ENCODE measurements at regions not wholly inside any gene's neighbourhood (a gene's known extent, or its start where the extent isn't known, plus 50 kb on each side); places are given as distances from the start of the nearest gene placed in this dataset.

DNA sequence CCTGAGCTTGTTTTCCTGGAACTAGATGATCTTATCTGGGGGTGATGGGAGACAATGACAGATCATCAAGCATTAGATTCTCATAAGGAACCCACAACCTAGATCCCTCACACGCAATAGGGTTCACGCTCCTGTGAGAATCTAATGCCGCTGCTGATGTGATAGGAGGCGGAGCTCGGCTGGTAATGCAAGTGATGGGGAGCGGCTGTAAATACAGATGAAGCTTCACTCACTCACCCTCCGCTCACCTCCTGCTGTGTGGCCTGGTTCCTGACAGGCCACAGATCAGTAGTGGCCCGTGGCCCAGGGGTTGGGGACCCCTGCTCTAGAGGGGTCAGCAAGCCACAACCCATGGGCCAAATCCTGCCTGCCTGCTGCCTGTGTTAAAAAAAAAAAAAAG is 435.9 kb downstream of the CD83 start:
- TF ChIP-seq, protein P1, sequence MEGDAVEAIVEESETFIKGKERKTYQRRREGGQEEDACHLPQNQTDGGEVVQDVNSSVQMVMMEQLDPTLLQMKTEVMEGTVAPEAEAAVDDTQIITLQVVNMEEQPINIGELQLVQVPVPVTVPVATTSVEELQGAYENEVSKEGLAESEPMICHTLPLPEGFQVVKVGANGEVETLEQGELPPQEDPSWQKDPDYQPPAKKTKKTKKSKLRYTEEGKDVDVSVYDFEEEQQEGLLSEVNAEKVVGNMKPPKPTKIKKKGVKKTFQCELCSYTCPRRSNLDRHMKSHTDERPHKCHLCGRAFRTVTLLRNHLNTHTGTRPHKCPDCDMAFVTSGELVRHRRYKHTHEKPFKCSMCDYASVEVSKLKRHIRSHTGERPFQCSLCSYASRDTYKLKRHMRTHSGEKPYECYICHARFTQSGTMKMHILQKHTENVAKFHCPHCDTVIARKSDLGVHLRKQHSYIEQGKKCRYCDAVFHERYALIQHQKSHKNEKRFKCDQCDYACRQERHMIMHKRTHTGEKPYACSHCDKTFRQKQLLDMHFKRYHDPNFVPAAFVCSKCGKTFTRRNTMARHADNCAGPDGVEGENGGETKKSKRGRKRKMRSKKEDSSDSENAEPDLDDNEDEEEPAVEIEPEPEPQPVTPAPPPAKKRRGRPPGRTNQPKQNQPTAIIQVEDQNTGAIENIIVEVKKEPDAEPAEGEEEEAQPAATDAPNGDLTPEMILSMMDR (IDR thresholded peaks at IDR 0.05) = no peak
- no peak for TF ChIP-seq POLR2A (IDR thresholded peaks at IDR 0.05)
